ENCODE measurements at regions not wholly inside any gene's neighbourhood (a gene's known extent, or its start where the extent isn't known, plus 50 kb on each side); places are given as distances from the start of the nearest gene placed in this dataset.

DNA sequence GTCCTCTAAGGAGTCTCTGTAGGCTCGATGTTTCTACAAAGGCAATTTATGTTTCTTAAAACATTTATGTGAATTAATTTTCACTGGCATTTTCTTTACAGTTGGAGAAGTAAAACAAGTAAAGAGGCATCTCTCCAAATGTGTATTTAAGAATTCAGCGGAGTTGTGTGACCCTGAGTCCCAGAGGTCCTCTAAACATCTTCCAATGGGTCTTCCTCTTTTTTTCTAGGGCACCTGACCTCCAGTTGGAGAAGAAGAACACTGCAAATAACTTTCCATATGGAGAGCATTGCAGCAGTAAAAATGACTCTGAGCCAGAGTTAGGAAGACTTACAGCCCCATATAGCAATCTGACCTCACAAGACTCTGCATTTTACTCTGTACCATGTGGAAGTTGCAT is 480.5 kb upstream of the RAG2 start:
- H3K36me3 Mint-ChIP-seq (ENCODE audit: low read depth): no peaks in the 10 kb centered on the region
- POLR2A ChIA-PET: no interaction called here
- H3K27ac Mint-ChIP-seq: no peak overlapping the region
- CTCF ChIA-PET: no interaction called here
- H3K4me1 Mint-ChIP-seq: no peaks in the 10 kb centered on the region
- no peak for DNase-seq
- H3K9me3 Mint-ChIP-seq: peaks cover 4% of the 10 kb centered on the region
- H3K27me3 Mint-ChIP-seq: no peaks in the 10 kb centered on the region
- no peak overlapping the region for H3K4me3 Mint-ChIP-seq

DNA sequence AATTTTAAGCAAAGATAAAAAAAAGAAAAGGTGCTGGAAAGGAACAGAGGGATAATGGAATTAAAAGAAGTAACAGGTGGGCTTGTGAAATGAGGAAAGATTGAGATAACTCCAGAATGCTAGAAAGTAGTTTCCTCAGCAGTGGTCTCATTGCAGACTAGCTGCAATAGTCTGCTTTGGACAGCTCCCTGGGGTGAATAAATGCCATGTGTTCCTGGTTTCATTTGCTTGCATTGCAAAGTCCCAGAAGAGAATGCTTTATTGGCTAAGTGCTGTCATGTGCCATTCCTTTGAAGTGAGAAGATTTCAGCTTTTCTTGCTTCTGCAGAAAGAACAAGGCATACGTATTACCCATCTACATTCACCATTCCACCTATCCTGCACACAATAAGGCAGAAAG is 478.8 kb upstream of the RAG2 start:
- POLR2A ChIA-PET: no interaction called here
- CTCF ChIA-PET: no interaction called here
- no peak overlapping the region for H3K4me3 Mint-ChIP-seq
- no peaks in the 10 kb centered on the region for H3K36me3 Mint-ChIP-seq (ENCODE audit: low read depth)
- H3K27me3 Mint-ChIP-seq: no peaks in the 10 kb centered on the region
- no peaks in the 10 kb centered on the region for H3K4me1 Mint-ChIP-seq
- no peak overlapping the region for H3K27ac Mint-ChIP-seq
- peaks cover 1% of the 10 kb centered on the region for H3K9me3 Mint-ChIP-seq
- no peak for DNase-seq

DNA sequence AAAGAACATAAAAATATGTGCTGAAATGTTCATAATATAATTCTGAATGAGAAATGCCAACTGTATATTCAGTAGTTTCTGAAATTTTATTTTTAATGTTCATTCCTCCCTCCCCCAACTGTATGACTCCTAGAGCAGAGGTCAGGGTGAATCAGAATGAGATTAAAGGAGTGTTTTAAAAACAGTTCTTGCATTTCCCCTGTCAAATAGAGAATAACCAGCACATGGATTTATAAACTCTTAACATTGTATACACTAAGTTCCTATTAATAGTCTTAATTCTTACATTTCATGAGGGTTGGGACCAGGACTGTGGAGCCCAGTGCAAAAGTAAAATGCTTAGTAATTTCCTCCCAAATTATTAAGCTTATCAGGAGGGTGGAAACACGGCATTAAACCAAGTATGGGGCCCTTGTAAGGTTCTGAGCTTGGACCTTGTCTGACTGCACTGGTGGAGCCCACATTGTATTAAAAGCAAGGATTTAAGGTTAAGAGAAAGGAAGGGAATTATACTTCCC is 474.6 kb upstream of the RAG2 start:
- Mint-ChIP-seq H3K4me3 (no peak overlapping the region), H3K27me3 (no peaks in the 10 kb centered on the region), H3K27ac (no peak overlapping the region), H3K9me3 (no peaks in the 10 kb centered on the region), H3K36me3 (ENCODE audit: low read depth) (no peaks in the 10 kb centered on the region), H3K4me1 (no peaks in the 10 kb centered on the region)
- ChIA-PET CTCF (interaction anchor here (0.6 kb wide), 1 partner anchor 261 kb away, joined by 4 read pairs; no protein-coding TSS in a partner anchor), POLR2A (no interaction called here)
- no peak for DNase-seq

DNA sequence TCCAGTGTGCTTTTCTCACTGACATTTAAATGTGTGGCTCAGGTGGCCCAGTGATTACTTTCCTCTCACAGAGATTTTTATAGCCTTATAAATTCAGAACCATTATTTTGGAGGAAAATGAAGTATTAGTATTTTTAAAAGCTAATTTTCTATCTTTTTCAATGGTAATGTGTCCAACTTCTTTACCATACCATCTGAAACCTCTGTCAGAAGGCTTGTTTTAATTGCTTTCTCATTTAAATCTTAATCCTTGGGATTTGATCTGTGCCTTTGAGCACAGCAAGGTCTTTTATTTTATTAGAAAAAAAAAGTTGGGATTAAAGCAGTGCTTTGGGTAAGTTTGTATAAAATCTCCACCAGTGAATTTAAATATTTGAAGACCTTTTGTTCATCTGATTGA is 452.3 kb upstream of the RAG2 start:
- Mint-ChIP-seq H3K9me3 (no peaks in the 10 kb centered on the region), H3K36me3 (ENCODE audit: low read depth) (no peaks in the 10 kb centered on the region), H3K27me3 (no peaks in the 10 kb centered on the region), H3K27ac (no peak overlapping the region), H3K4me1 (no peaks in the 10 kb centered on the region), H3K4me3 (no peak overlapping the region)
- POLR2A ChIA-PET: no interaction called here
- no peak for DNase-seq
- CTCF ChIA-PET: no interaction called here

DNA sequence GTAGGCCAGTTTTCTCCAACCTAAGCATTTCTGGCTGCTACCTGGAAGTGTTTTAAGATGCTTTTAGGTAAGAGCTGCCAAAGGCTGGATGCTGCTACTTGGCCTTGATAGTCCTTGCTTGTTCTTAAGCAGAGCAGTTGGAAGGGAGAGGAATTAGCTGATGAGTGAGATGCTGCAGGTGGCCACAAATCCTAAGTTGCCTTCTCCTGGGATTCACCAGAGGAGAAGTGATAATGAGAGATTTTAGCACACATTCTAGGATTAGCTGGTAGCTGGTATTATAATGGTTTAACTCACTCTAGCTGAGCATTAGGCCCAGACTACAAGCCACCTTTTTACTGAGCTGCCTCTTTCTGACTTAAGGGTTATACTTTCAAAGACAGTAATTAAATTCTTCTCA is 442.9 kb upstream of the RAG2 start:
- CTCF ChIA-PET: no interaction called here
- POLR2A ChIA-PET: no interaction called here
- H3K27ac Mint-ChIP-seq: no peak overlapping the region
- no peaks in the 10 kb centered on the region for H3K27me3 Mint-ChIP-seq
- H3K9me3 Mint-ChIP-seq: no peaks in the 10 kb centered on the region
- DNase-seq: no peak
- no peak overlapping the region for H3K4me3 Mint-ChIP-seq
- no peaks in the 10 kb centered on the region for H3K4me1 Mint-ChIP-seq
- H3K36me3 Mint-ChIP-seq (ENCODE audit: low read depth): no peaks in the 10 kb centered on the region

DNA sequence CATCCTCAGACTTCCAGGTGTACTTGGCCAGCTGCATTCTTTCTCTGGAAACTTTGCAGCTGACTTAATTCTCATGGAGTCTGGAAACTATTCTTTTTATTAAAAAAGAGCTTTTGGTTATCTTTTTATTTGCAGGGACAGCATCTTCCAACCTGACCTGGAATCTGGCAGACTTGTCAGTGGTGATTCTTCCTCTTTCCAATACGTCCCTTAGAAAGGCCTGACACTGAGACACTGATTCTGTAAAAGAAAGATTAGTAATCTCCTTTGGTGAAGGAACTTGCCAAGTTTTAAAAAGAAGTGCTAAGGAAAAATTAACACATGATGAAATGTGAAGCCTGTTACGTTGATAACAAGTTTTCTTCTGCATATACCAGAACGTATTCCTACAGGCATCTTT is 440.9 kb upstream of the RAG2 start:
- H3K4me3 Mint-ChIP-seq: no peak overlapping the region
- DNase-seq: no peak
- ChIA-PET POLR2A (no interaction called here), CTCF (no interaction called here)
- H3K27ac Mint-ChIP-seq: no peak overlapping the region
- H3K9me3 Mint-ChIP-seq: no peaks in the 10 kb centered on the region
- H3K36me3 Mint-ChIP-seq (ENCODE audit: low read depth): no peaks in the 10 kb centered on the region
- no peaks in the 10 kb centered on the region for H3K4me1 Mint-ChIP-seq
- no peaks in the 10 kb centered on the region for H3K27me3 Mint-ChIP-seq

DNA sequence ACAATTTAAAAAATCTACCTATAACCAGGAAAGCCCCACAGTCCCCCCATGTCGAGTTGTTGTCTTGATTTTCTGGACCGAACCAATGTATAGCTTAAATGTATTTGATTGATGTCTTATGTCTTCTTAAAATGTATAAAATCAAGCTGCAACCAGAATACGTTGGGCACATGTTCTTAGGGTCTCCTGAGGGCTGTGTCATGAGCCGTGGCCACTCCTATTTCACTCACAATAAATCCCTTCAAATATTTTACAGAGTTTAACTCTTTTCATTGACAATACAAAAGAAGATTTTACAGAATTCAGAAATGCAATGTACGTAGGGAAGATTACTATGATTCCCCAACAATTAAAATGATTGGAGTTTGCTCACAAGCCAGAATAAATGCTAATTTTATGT is 428.7 kb upstream of the RAG2 start:
- Mint-ChIP-seq H3K27me3 (no peaks in the 10 kb centered on the region), H3K9me3 (no peaks in the 10 kb centered on the region), H3K36me3 (ENCODE audit: low read depth) (no peaks in the 10 kb centered on the region), H3K27ac (no peak overlapping the region), H3K4me3 (no peak overlapping the region), H3K4me1 (no peaks in the 10 kb centered on the region)
- POLR2A ChIA-PET: no interaction called here
- DNase-seq: no peak
- CTCF ChIA-PET: no interaction called here

DNA sequence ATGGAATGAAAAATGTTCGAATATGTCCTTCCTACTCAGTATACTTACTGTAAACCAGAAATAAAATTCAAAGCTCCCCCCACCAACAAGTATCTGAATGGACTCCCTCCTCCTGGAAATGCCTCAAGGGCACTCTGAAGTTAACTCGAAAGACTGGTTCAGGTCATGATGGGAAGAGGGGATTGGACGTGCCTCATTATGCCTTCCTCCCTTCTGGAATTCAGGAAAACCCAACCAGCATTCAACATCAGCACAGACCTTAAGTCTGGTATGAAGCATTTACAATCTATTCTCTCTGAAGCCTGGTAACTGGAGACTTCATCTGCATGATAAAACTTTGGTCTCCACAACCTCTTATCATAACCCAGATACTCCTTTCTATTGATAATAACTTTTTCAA is 428.3 kb upstream of the RAG2 start:
- ChIA-PET POLR2A (no interaction called here), CTCF (no interaction called here)
- Mint-ChIP-seq H3K9me3 (no peaks in the 10 kb centered on the region), H3K27ac (no peak overlapping the region), H3K36me3 (ENCODE audit: low read depth) (no peaks in the 10 kb centered on the region), H3K4me3 (no peak overlapping the region), H3K27me3 (no peaks in the 10 kb centered on the region), H3K4me1 (no peaks in the 10 kb centered on the region)
- DNase-seq: no peak

DNA sequence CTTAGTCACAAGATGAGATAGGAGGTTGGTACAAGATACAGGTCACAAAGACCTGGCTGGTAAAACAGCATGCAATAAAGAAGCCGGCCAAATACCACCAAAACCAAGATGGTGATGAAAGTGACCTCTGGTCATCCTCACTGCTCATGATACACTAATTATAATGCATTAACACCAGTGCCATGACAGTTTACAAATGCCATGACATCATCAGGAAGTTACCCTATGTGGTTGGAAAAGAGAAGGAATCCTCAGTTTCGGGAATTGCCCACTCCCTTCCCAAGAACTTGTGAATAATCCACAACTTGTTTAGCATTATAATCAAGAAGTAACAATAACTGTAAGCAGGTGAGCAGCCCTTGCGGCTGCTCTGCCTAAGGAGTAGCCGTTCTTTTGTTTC is 408.5 kb upstream of the RAG2 start:
- no peaks in the 10 kb centered on the region for H3K4me1 Mint-ChIP-seq
- no peaks in the 10 kb centered on the region for H3K36me3 Mint-ChIP-seq (ENCODE audit: low read depth)
- POLR2A ChIA-PET: no interaction called here
- no peaks in the 10 kb centered on the region for H3K27me3 Mint-ChIP-seq
- DNase-seq: no peak
- H3K4me3 Mint-ChIP-seq: no peak overlapping the region
- H3K27ac Mint-ChIP-seq: no peak overlapping the region
- CTCF ChIA-PET: no interaction called here
- peaks cover 1% of the 10 kb centered on the region for H3K9me3 Mint-ChIP-seq

DNA sequence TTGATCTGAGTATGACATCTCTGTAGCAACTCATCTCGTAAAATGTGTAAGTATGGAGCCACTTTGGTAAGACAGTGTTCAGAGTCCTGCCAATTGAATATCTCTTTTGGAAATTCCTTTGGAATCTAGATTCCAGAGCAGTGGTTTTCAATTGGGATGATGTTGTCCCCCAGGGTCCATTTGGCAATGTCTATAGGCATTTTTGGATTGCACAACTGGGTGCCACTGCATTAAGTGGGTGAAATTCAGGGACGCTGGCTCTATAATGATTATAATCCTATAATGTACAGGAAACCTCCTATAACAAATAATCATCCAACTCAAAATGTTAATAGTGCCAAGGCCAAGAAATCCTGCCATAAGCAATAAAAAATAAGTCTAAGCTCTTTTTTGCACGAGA is 404.8 kb upstream of the RAG2 start:
- DNase-seq: no peak
- POLR2A ChIA-PET: no interaction called here
- no peaks in the 10 kb centered on the region for H3K36me3 Mint-ChIP-seq (ENCODE audit: low read depth)
- no peaks in the 10 kb centered on the region for H3K9me3 Mint-ChIP-seq
- no peaks in the 10 kb centered on the region for H3K4me1 Mint-ChIP-seq
- no peak overlapping the region for H3K4me3 Mint-ChIP-seq
- no peaks in the 10 kb centered on the region for H3K27me3 Mint-ChIP-seq
- CTCF ChIA-PET: no interaction called here
- H3K27ac Mint-ChIP-seq: no peak overlapping the region

DNA sequence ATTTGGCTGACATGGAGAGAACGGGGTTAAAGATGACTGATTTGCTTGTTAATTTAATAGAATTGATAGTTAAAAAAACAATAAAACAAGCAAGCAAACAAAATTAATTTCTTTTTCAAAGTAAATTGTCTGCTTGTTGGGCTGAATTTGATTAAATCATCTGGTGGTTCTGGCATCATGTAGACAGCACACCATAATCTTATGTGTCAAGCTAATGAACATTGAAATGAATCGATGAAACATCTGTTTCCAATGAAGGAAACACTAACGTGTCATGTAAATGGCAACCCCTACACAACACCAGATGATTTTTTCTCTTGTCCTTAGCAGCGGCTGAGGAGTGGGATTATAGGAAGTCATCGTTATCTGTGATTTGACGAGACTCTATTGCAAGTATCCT is 399.6 kb upstream of the RAG2 start:
- Mint-ChIP-seq H3K27me3 (no peaks in the 10 kb centered on the region), H3K9me3 (no peaks in the 10 kb centered on the region), H3K4me3 (no peak overlapping the region), H3K4me1 (no peaks in the 10 kb centered on the region), H3K36me3 (ENCODE audit: low read depth) (no peaks in the 10 kb centered on the region), H3K27ac (no peak overlapping the region)
- DNase-seq: no peak
- ChIA-PET CTCF (no interaction called here), POLR2A (no interaction called here)

DNA sequence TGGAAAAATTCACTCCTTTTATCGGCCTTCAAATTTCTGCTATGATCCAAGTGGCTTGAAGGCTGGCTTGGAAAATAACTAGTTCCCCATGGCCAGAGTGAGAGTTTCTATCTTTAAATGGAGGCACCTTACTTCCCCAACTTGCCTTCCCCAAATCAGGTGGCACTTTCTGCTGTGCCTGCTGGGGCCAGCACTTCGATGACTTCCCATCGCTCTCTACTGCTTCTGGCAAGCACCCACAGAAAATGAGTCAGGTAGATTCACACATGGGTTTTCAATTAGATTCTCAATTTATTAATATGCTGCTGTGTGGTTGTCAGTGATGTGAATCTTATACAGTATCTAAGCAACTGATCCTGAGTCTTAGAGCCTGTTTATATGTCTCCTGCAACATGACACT is 398.8 kb upstream of the RAG2 start:
- ChIA-PET POLR2A (no interaction called here), CTCF (no interaction called here)
- Mint-ChIP-seq H3K27me3 (no peaks in the 10 kb centered on the region), H3K4me3 (no peak overlapping the region), H3K36me3 (ENCODE audit: low read depth) (no peaks in the 10 kb centered on the region), H3K4me1 (no peaks in the 10 kb centered on the region), H3K27ac (no peak overlapping the region), H3K9me3 (no peaks in the 10 kb centered on the region)
- no peak for DNase-seq

DNA sequence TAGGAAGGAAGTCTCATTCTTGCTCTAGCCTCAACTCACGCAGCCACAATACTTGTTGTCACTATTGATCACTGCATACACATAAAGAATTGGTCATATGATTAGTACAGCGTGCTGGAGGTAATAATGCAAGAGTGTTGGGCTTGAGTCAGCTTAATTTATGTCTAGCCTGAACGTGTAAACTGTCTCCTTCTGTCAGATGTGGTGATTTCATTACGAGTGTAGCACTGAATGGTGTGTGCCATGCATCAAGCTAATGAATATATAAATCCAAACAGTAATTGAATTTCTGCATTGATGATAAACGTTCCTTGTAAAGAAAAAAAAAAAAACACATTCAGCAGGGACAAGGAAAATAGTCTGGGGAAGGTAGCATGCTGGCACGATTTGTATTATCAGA is 396.2 kb upstream of the RAG2 start:
- Mint-ChIP-seq H3K4me1 (no peaks in the 10 kb centered on the region), H3K27ac (no peak overlapping the region), H3K4me3 (no peak overlapping the region), H3K27me3 (no peaks in the 10 kb centered on the region), H3K36me3 (ENCODE audit: low read depth) (no peaks in the 10 kb centered on the region), H3K9me3 (no peaks in the 10 kb centered on the region)
- ChIA-PET POLR2A (no interaction called here), CTCF (no interaction called here)
- DNase-seq: no peak

DNA sequence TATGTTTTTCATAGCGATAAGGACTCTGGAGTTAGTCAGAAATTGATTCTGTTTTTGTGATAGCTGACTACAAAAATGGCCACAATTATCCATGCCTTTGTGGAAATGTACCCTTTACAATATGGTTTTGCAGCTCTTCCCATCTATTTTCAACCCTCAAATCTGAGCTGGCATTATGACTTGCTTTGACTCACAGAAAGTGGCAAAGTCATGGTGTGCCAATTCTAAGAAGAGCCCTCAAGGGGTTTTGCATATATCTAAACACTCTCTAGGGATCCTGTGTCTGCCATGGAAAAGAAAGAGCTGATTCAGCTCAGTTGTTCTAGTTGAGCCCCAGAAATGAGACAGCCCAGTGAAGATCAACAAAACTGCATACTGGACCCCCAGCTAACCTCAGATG is 390.5 kb upstream of the RAG2 start:
- H3K9me3 Mint-ChIP-seq: no peaks in the 10 kb centered on the region
- no peaks in the 10 kb centered on the region for H3K27me3 Mint-ChIP-seq
- ChIA-PET CTCF (interaction anchor here (0.6 kb wide), 1 partner anchor 1836 kb away, joined by 5 read pairs; no protein-coding TSS in a partner anchor), POLR2A (no interaction called here)
- H3K4me1 Mint-ChIP-seq: no peaks in the 10 kb centered on the region
- no peaks in the 10 kb centered on the region for H3K36me3 Mint-ChIP-seq (ENCODE audit: low read depth)
- no peak for DNase-seq
- H3K27ac Mint-ChIP-seq: no peak overlapping the region
- no peak overlapping the region for H3K4me3 Mint-ChIP-seq

DNA sequence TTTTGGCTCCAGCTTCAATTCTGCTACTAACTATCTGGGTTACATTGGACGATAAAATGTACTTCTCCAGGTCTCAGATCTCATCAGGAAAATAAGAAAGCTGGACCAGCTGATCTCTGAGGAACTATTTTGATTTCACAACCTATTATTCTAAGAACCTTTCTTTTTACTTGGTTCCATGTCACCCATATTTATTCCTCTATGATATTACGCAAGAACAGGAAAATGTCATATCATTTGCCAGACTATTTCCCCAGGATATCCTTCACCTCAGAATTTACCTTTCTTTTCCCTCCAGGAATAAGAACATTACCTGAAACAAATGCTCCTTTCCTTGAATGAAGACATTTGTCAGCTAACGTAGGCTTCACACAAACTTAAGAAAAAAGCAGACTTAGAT is 387.5 kb upstream of the RAG2 start:
- Mint-ChIP-seq H3K9me3 (no peaks in the 10 kb centered on the region), H3K27ac (no peak overlapping the region), H3K4me3 (no peak overlapping the region), H3K36me3 (ENCODE audit: low read depth) (no peaks in the 10 kb centered on the region), H3K4me1 (no peaks in the 10 kb centered on the region), H3K27me3 (no peaks in the 10 kb centered on the region)
- DNase-seq: no peak
- POLR2A ChIA-PET: no interaction called here
- CTCF ChIA-PET: no interaction called here
